Stomach smooth muscle (tissue), 2 donors: ENCODE measurements at regions not wholly inside any gene's neighbourhood (a gene's known extent, or its start where the extent isn't known, plus 50 kb on each side); places are given as distances from the start of the nearest gene placed in this dataset.

Experiments
- H3K27ac ChIP-seq: one replicate; pipeline ENCODE4 v1.7.0; 2013; ENCODE audit warnings: mild to moderate bottlenecking, low read length, inconsistent platforms
- H3K27me3 ChIP-seq, 2 donors: one replicate each; pipeline ENCODE4 v1.7.0; 2013; ENCODE audit warnings: low read length in 2 of 2; ENCODE audit not compliant: insufficient read depth in 2 of 2, control insufficient read depth in 1 of 2
- H3K36me3 ChIP-seq, 2 donors: one replicate each; pipeline ENCODE4 v1.7.0; 2013; ENCODE audit warnings: low read length in 2 of 2; ENCODE audit not compliant: control insufficient read depth in 2 of 2, insufficient read depth in 2 of 2
- H3K4me1 ChIP-seq: one replicate; pipeline ENCODE4 v1.7.0; 2013; ENCODE audit warnings: low read length; ENCODE audit not compliant: control insufficient read depth, insufficient read depth
- H3K4me3 ChIP-seq, 2 donors: one replicate each; pipeline ENCODE4 v1.7.0; 2013; ENCODE audit warnings: low read length in 2 of 2
- H3K9ac ChIP-seq, 2 donors: one replicate each; pipeline ENCODE4 v1.7.0; 2013; ENCODE audit warnings: low read length in 2 of 2, mild to moderate bottlenecking in 1 of 2
- H3K9me3 ChIP-seq, 2 donors: one replicate each; pipeline ENCODE4 v1.7.0; 2013; ENCODE audit warnings: low read length in 2 of 2; ENCODE audit not compliant: control insufficient read depth in 2 of 2
- donor health status: healthy.
- donor health status: Pancreatic carcinoma.

GRCh38 chr5:38069360-38069759 lies 189.0 kb upstream of the EGFLAM start:
- Histone ChIP-seq H3K36me3 (no peaks in the 10 kb centered on the region), H3K9me3 (no peaks in the 10 kb centered on the region), H3K4me3 (no peak overlapping the region), H3K4me1 (peaks cover 4% of the 10 kb centered on the region), H3K27ac (no peak overlapping the region), H3K9ac (no peak overlapping the region), H3K27me3 (no peaks in the 10 kb centered on the region)

GRCh38 chr5:38060354-38060753 lies 198.0 kb upstream of the EGFLAM start:
- H3K9me3 ChIP-seq, result no peaks in the 10 kb centered on the region
- H3K27me3 ChIP-seq, result no peaks in the 10 kb centered on the region
- no peaks in the 10 kb centered on the region for H3K36me3 ChIP-seq
- H3K4me3 ChIP-seq, result no peak overlapping the region
- H3K9ac ChIP-seq, result no peak overlapping the region
- H3K4me1 ChIP-seq, result no peaks in the 10 kb centered on the region
- peak overlapping the region; percentile 1 for H3K27ac ChIP-seq

GRCh38 chr5:38059876-38060275 lies 198.5 kb upstream of the EGFLAM start:
- Histone ChIP-seq H3K4me3 (no peak overlapping the region), H3K27me3 (no peaks in the 10 kb centered on the region), H3K27ac (peak overlapping the region; percentile 1), H3K9ac (no peak overlapping the region), H3K36me3 (no peaks in the 10 kb centered on the region), H3K4me1 (no peaks in the 10 kb centered on the region), H3K9me3 (no peaks in the 10 kb centered on the region)

GRCh38 chr5:38051711-38052511 lies 206.4 kb upstream of the EGFLAM start:
- H3K4me1 ChIP-seq, result peaks cover 28% of the 10 kb centered on the region
- no peaks in the 10 kb centered on the region for H3K9me3 ChIP-seq
- H3K4me3 ChIP-seq, result no peak overlapping the region
- no peak overlapping the region for H3K9ac ChIP-seq
- no peaks in the 10 kb centered on the region for H3K36me3 ChIP-seq
- no peaks in the 10 kb centered on the region for H3K27me3 ChIP-seq
- no peak overlapping the region for H3K27ac ChIP-seq

- no peak overlapping the region for H3K4me3 ChIP-seq
- no peaks in the 10 kb centered on the region for H3K27me3 ChIP-seq
- H3K9me3 ChIP-seq, result no peaks in the 10 kb centered on the region
- no peaks in the 10 kb centered on the region for H3K36me3 ChIP-seq
- H3K4me1 ChIP-seq, result peaks cover 33% of the 10 kb centered on the region
- H3K27ac ChIP-seq, result peak overlapping the region; percentile 53
- H3K9ac ChIP-seq, result no peak overlapping the region
Measured at GRCh38 chr5:38048400-38048799, 208.6 kb upstream of the GDNF start.

GRCh38 chr5:38046103-38046502 lies 206.3 kb upstream of the GDNF start:
- Histone ChIP-seq H3K4me1 (peaks cover 33% of the 10 kb centered on the region), H3K36me3 (no peaks in the 10 kb centered on the region), H3K4me3 (no peak overlapping the region), H3K27me3 (no peaks in the 10 kb centered on the region), H3K9ac (no peak overlapping the region), H3K27ac (no peak overlapping the region), H3K9me3 (no peaks in the 10 kb centered on the region)

- no peak overlapping the region for H3K4me3 ChIP-seq
- no peaks in the 10 kb centered on the region for H3K36me3 ChIP-seq
- no peak overlapping the region for H3K27ac ChIP-seq
- no peaks in the 10 kb centered on the region for H3K27me3 ChIP-seq
- no peaks in the 10 kb centered on the region for H3K9me3 ChIP-seq
- peaks cover 30% of the 10 kb centered on the region for H3K4me1 ChIP-seq
- no peak overlapping the region for H3K9ac ChIP-seq
Measured at GRCh38 chr5:38045446-38045845, 205.6 kb upstream of the GDNF start.

GRCh38 chr5:38039826-38040225 lies 200.0 kb upstream of the GDNF start:
- Histone ChIP-seq H3K27ac (no peak overlapping the region), H3K9ac (no peak overlapping the region), H3K27me3 (no peaks in the 10 kb centered on the region), H3K36me3 (no peaks in the 10 kb centered on the region), H3K9me3 (no peaks in the 10 kb centered on the region), H3K4me1 (no peaks in the 10 kb centered on the region), H3K4me3 (no peak overlapping the region)

- no peak overlapping the region for H3K27ac ChIP-seq
- H3K4me3 ChIP-seq, result no peak overlapping the region
- no peaks in the 10 kb centered on the region for H3K9me3 ChIP-seq
- H3K27me3 ChIP-seq, result no peaks in the 10 kb centered on the region
- H3K4me1 ChIP-seq, result no peaks in the 10 kb centered on the region
- H3K9ac ChIP-seq, result no peak overlapping the region
- no peaks in the 10 kb centered on the region for H3K36me3 ChIP-seq
Measured at GRCh38 chr5:38039091-38039490, 199.2 kb upstream of the GDNF start.

- Histone ChIP-seq H3K4me1 (no peaks in the 10 kb centered on the region), H3K27ac (no peak overlapping the region), H3K9me3 (no peaks in the 10 kb centered on the region), H3K4me3 (no peak overlapping the region), H3K36me3 (no peaks in the 10 kb centered on the region), H3K27me3 (no peaks in the 10 kb centered on the region), H3K9ac (no peak overlapping the region)
Measured at GRCh38 chr5:38036765-38037164, 196.9 kb upstream of the GDNF start.

- H3K27me3 ChIP-seq, result no peaks in the 10 kb centered on the region
- no peak overlapping the region for H3K4me3 ChIP-seq
- no peak overlapping the region for H3K9ac ChIP-seq
- no peaks in the 10 kb centered on the region for H3K9me3 ChIP-seq
- H3K4me1 ChIP-seq, result no peaks in the 10 kb centered on the region
- no peak overlapping the region for H3K27ac ChIP-seq
- no peaks in the 10 kb centered on the region for H3K36me3 ChIP-seq
Measured at GRCh38 chr5:38032149-38032548, 192.3 kb upstream of the GDNF start.
